ENCODE measurements at regions not wholly inside any gene's neighbourhood (a gene's known extent, or its start where the extent isn't known, plus 50 kb on each side); places are given as distances from the start of the nearest gene placed in this dataset.

GRCh38 chr5:24850926-24851486 is 206.2 kb upstream of the CDH10 start:
- intact Hi-C loops (cut with DNase I, micrococcal nuclease): no loop called here
- Histone ChIP-seq H3K27ac (ENCODE audit: low read depth in 1 of 2, low read length in 2 of 2) (no peak overlapping the region), H3K4me1 (ENCODE audit: insufficient read depth, low read length) (no peaks in the 10 kb centered on the region), H3K27me3 (ENCODE audit: control insufficient read depth in 1 of 2, insufficient read depth in 2 of 2, low read length in 2 of 2) (no peaks in the 10 kb centered on the region), H3K4me3 (ENCODE audit: low read length) (no peak overlapping the region), H3K9me3 (ENCODE audit: control insufficient read depth in 1 of 2, insufficient read depth in 1 of 2, low read length in 2 of 2) (peaks cover 0 to 14% of the 10 kb centered on the region in 2 experiments), H3K36me3 (ENCODE audit: insufficient read depth, low read length) (no peaks in the 10 kb centered on the region)
- Mint-ChIP-seq H3K9me3 (peaks cover 21% of the 10 kb centered on the region), H3K36me3 (ENCODE audit: low read depth) (no peaks in the 10 kb centered on the region), H3K4me3 (no peak overlapping the region), H3K4me1 (ENCODE audit: low read depth) (no peaks in the 10 kb centered on the region), H3K27me3 (no peaks in the 10 kb centered on the region), H3K27ac (no peak overlapping the region)
- no peak for DNase-seq
- no peak for ATAC-seq (ENCODE audit: poor library complexity)
- ChIA-PET CTCF (no interaction called here), POLR2A (no interaction called here)
- TF ChIP-seq, protein P1, sequence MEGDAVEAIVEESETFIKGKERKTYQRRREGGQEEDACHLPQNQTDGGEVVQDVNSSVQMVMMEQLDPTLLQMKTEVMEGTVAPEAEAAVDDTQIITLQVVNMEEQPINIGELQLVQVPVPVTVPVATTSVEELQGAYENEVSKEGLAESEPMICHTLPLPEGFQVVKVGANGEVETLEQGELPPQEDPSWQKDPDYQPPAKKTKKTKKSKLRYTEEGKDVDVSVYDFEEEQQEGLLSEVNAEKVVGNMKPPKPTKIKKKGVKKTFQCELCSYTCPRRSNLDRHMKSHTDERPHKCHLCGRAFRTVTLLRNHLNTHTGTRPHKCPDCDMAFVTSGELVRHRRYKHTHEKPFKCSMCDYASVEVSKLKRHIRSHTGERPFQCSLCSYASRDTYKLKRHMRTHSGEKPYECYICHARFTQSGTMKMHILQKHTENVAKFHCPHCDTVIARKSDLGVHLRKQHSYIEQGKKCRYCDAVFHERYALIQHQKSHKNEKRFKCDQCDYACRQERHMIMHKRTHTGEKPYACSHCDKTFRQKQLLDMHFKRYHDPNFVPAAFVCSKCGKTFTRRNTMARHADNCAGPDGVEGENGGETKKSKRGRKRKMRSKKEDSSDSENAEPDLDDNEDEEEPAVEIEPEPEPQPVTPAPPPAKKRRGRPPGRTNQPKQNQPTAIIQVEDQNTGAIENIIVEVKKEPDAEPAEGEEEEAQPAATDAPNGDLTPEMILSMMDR (IDR thresholded peaks at IDR 0.05): no peak

DNA sequence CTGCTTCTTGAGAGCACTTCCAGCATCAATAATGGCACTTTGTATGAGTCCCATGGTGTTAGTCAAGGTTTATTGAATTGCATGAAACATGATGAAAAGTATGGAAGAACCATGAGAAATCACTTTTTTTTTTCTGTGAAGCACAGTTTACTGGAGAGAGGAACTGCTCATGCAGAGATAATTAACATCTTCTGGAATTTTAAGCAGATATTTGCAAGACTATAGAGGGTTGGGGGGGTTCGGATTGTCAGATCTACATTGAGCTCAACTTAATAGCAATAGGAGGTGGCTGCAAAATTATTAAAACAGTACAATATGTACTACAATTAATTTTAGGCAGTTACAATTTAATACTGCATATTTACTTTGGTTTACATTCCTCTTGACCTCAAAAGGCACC is 204.4 kb upstream of the CDH10 start:
- CTCF ChIA-PET: no interaction called here

GRCh38 chr5:24831989-24832388 is 187.2 kb upstream of the CDH10 start:
- Histone ChIP-seq H3K4me3 (ENCODE audit: low read length) (no peak overlapping the region), H3K27me3 (ENCODE audit: control insufficient read depth in 1 of 2, insufficient read depth in 2 of 2, low read length in 2 of 2) (no peaks in the 10 kb centered on the region), H3K36me3 (ENCODE audit: insufficient read depth, low read length) (no peaks in the 10 kb centered on the region), H3K9me3 (ENCODE audit: control insufficient read depth in 1 of 2, insufficient read depth in 1 of 2, low read length in 2 of 2) (peaks cover 4 to 5% of the 10 kb centered on the region in 2 experiments), H3K4me1 (ENCODE audit: insufficient read depth, low read length) (no peaks in the 10 kb centered on the region), H3K27ac (ENCODE audit: low read depth in 1 of 2, low read length in 2 of 2) (no peak overlapping the region)
- H3K27ac Mint-ChIP-seq: no peak overlapping the region
- H3K36me3 Mint-ChIP-seq (ENCODE audit: low read depth): no peaks in the 10 kb centered on the region
- TF ChIP-seq, protein P1 (IDR thresholded peaks at IDR 0.05): no peak
- no peaks in the 10 kb centered on the region for H3K4me1 Mint-ChIP-seq (ENCODE audit: low read depth)
- DNase-seq: no peak
- peaks cover 10% of the 10 kb centered on the region for H3K9me3 Mint-ChIP-seq
- no peak overlapping the region for H3K4me3 Mint-ChIP-seq
- CTCF ChIA-PET: no interaction called here
- POLR2A ChIA-PET: no interaction called here
- no peak for ATAC-seq (ENCODE audit: poor library complexity)
- H3K27me3 Mint-ChIP-seq: no peaks in the 10 kb centered on the region
- intact Hi-C loops (cut with DNase I, micrococcal nuclease): no loop called here

More for the DNA sequence above, 204.4 kb upstream of the CDH10 start:
- peaks cover 13% of the 10 kb centered on the region for H3K9me3 Mint-ChIP-seq
- intact Hi-C loops (cut with DNase I, micrococcal nuclease): no loop called here
- no peaks in the 10 kb centered on the region for H3K36me3 Mint-ChIP-seq (ENCODE audit: low read depth)
- Histone ChIP-seq H3K36me3 (ENCODE audit: insufficient read depth, low read length) (no peaks in the 10 kb centered on the region), H3K27ac (ENCODE audit: low read depth in 1 of 2, low read length in 2 of 2) (no peak overlapping the region), H3K27me3 (ENCODE audit: control insufficient read depth in 1 of 2, insufficient read depth in 2 of 2, low read length in 2 of 2) (no peaks in the 10 kb centered on the region), H3K9me3 (ENCODE audit: control insufficient read depth in 1 of 2, insufficient read depth in 1 of 2, low read length in 2 of 2) (peaks cover 0 to 11% of the 10 kb centered on the region in 2 experiments), H3K4me3 (ENCODE audit: low read length) (no peak overlapping the region), H3K4me1 (ENCODE audit: insufficient read depth, low read length) (no peaks in the 10 kb centered on the region)
- no peak overlapping the region for H3K4me3 Mint-ChIP-seq
- DNase-seq (no peak), ATAC-seq (ENCODE audit: poor library complexity) (no peak)
- TF ChIP-seq, protein P1 (IDR thresholded peaks at IDR 0.05): no peak
- POLR2A ChIA-PET: no interaction called here
- H3K4me1 Mint-ChIP-seq (ENCODE audit: low read depth): no peaks in the 10 kb centered on the region
- no peaks in the 10 kb centered on the region for H3K27me3 Mint-ChIP-seq
- H3K27ac Mint-ChIP-seq: no peak overlapping the region

Data from CD4-positive, alpha-beta T cell (primary cell).